SHP77 treated with DMSO at 0.1 percent for 48 hours (cell line): ENCODE measurements at regions not wholly inside any gene's neighbourhood (a gene's known extent, or its start where the extent isn't known, plus 50 kb on each side); places are given as distances from the start of the nearest gene placed in this dataset.

Source experiments
- DNase-seq: peaks from one replicate; lab custom pipeline; 2025; lab: John Stamatoyannopoulos, UW

DNA sequence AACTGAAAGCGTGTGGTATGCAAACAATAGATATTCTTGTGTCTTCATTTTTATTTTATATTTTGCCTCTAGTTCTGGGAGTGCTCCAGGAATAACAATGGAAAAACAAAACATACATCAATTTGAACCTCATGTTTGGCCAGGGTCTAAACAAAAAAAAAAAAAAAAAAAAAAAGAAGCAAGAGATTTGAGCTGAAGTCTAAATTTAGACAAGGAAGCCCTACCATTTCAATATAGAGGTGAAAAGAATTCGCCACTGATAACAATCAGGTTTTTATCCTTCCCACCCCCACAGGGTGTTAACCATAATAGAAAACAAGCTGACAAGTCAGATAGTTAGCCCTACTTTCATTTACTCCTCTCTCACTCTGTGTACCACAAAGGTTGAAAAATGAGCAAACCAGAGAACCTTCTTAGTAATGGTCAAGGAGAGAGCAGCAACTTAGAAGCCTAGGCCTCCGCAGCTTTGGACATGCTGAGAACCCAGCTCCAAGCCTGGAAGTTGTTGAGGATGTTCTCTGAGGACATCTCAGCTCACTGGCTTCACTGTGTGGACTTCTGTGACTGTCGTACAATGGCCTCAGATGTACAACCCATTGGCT lies 118.2 kb upstream of the HMHB1 start:
- DNase-seq: no peak

DNA sequence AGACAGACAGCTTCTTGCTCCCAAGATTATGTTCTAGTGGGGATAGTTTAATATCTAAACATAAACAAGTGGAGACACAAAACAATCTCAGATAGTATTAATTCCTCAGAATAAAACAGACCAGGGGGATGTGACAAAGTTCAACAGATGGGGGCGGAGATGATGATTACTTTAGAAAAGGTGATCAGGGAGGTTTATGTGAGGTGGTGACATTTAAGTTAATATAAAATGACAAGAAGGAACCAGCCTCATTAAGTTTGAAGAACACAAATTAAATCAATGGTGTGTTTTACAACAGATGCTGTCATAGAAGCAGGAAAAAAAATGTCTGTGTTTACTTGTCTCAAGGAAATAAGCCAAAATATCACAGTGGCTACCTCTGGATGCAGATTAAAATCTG lies 119.6 kb upstream of the HMHB1 start:
- DNase-seq: no peak

DNA sequence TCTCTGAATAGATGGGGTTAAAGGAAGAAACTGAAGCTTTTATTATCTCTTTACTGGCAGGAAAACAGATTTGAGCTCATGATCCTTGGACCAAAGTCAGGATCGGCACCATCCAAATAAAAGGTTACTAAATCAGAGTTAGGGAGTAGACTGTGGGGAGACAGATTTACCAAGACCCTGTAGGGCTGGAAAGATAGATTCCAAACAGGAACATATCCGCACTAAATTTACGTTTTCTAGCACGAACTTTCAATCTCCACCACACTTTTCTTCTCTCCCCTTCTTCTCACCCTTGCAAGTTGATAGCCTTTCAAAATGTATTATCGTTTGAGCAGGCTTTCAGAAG lies 120.0 kb upstream of the HMHB1 start:
- no peak for DNase-seq

DNA sequence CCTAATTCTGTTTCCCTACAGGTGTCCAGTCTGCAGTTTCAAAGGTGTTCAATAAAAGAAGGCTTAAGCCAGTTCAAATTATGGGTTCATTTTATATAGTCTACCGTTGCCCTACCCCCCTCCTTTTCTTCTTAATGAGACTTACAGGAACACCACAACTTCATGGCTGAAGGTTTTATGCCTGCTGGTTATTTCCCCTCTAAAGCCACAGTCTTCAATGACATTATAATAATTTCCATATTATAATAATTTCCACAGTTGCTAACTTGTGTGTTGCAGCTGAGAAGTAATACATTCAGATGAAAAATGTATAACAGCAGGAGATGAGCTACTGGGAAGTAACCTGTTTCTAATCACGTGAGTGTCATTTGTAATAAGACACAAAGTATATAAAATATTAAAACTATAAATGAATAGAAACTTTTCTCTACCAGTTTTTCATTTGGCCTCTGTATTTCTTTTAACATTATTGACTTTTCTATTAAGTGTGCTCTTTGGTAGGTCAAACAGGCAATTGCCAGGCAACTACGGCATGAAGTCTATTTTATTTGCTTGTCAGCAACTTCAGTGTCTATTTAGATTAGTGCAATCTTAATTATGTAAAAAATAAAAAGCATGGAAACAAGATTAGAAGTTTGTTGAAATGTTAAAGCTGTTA lies 120.5 kb upstream of the HMHB1 start:
- no peak for DNase-seq

DNA sequence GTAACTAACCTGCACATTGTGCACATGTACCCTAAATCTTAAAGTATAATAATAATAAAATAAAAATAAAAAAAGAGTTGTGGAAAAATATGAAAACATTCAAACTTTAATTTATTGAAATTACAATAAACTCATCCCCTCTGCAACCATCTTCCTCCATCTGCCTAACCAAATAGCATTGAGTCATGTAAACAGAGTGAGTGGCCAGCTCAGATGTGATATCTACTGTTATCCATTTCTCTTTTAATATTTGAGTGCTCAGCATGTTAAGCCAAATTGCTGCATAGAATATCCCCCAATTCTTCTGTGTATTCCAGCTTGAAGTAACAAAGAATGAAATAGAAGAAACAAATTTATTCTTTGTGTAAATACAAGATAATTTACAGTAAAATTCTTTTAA lies 124.4 kb upstream of the HMHB1 start:
- no peak for DNase-seq

DNA sequence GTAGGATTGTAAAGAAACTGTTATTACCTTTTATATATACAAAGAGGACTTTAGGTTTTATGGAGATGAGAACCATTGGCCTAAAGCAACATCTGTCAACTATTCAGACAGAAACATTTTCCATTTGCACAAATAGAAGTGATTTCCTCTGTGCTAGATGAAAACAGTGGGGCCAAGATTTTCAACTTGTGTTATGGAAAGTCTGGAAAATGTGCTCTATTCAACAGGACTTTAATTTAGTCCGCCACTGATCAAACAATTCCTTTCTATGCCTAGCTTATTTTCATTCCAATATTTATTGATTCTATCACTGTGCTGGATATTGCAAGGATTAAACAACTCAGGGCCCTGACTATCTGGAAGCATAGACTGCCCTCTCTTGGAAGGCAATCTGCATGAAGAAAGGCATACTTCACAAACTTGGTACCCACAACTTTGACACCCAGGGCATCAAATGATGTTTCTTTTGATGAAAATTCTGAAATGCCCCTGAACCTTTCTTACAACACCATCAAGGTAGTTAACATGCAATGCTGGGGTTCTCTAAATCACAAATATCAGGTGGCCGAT lies 126.6 kb upstream of the HMHB1 start:
- no peak for DNase-seq

DNA sequence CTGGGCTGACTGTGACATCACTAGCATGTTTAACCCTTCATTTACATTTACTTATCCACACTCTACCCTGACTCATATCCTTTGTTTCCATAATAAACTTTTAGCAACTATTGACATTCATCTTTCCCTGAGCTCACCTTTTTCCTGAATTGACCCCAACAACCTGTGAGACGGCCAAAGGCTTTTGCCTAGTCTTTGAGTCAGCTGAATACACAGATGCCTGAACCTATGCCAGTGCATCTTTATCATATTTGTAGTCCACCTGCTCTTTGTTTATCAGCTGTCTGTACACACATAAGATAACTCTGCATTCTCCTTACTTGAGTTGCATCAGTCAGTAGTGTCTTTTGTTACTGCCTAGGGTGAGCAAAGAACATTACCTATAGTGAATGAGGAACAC lies 128.5 kb upstream of the HMHB1 start:
- DNase-seq: peak; percentile 9

DNA sequence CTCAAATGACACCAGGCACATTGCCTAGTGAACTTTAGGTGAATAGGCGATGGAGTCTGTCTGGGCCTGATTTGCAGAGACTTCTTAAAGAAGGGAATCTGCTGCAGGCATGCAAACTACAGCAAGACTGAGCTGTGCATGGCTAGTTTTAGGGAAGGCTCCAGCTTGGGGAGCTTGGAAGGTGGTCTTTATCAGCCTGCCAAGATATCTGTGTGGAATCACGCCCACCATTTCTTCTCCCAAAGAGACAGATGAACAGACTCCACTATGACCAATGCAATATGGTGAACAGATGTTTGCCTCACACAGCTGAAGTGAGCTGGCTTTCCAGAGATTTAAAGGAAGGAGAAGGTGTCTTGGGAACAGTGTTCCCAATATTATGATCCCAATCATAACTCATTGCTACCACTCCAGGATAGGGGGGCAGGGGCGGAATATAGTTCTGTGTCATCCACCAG lies 129.0 kb upstream of the HMHB1 start:
- DNase-seq: no peak

DNA sequence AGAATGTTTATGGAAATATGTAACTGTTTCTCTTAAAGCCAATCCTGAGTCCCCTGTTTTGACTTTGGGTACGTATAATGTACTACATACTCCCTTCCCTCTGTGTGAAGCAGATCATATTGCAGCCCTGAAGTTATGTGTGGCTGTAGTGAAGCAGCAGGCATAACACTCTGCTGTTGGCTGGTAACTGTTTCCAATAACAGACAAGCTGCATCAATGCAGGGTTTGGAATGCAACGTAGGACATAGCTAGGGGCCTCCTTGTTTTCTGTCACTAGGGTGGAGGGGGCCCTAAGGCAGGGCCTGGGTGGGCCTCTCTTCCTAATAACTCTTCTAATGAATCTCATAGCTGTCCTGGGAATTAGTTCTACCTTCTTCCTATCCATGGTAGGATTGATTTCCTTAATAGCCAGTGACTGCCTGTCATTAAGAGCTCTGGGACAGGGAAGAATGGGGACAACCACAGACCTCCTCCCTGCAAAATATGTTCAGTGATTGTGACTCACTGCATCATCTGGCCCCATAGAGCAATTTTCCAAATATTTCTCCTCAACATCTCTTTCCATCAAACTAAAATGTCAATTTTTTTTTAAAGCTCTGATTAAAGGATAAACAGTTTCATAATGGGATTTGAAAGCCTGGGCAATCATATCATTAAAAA lies 129.6 kb upstream of the HMHB1 start:
- DNase-seq: no peak

DNA sequence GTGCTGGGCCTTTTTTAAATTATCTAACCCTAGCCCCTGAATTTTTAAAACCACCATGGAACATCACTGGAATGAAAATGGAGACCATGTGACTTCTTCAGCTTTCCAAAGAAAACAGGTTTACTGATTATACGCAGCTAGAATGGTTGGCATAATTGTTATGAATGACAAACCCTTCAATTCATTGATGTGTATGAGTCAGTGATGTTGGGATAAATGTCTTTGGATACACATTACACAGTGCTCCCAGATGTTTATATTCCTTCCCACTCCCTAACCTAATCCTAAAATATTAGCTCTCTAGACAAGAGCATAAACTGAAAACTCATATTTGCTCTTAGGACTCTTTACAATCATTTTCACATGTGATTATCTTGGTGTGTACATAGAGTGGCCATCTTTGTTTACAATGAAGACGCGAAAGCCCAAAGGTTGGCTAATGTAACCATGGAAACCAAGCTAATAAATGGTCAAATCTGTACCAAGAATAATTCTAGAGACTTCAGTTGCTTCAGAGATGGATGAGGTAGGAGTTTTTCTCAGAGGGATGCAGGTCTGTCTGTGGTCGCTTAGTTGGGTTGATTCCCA lies 131.2 kb upstream of the HMHB1 start:
- DNase-seq: no peak

DNA sequence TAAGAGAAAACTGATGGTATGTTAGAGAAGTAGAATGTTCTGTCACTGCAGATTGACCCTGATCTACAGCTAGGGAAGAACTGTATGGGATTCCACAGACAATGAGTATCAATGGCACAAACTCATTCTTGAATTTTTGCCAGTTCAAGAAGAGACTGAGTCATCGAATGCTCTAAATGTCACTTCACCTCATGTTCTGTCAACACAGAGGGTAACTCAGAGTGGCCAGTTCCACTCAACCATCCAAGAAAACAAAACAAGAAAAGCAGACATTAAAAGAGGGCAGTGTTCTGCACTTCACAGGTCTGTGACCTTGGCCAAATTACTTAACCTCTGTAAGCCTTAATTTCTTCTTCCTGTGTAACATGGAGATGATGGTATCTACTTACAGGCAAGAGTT lies 132.2 kb upstream of the HMHB1 start:
- DNase-seq: peak; percentile 57

DNA sequence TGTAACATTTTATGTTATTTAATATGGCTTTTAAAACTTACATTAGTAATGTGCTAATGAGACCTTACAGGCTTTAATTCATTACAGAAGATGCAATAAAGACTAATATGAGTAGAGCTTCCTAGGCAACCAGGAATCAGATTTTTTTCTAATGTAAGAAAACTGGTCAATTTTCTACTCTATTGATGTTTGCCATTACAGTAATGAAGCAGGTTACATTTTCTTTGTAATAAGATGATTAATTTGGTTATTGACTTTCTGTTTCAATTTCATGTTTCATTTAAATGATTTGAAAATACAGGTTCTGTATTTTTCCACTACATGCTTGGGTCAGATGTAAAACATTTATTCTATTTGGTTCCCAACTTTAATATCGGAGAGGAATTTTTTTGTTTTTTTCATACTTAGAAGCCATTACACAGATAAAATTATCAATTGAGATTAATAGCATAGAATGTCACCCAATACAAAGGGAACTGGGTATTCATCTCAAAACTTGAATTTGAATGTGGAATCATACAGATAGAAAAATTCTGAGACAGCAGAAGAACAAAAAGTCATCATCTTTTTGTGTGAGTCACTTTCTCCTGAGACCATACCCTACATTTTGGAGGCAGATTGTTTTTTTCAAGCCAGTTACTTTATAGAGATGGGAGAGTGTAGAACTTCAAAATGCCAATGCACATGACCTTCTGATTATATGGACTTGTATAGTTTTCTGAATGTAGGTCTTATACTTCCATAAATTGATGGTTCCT lies 133.6 kb upstream of the HMHB1 start:
- no peak for DNase-seq

DNA sequence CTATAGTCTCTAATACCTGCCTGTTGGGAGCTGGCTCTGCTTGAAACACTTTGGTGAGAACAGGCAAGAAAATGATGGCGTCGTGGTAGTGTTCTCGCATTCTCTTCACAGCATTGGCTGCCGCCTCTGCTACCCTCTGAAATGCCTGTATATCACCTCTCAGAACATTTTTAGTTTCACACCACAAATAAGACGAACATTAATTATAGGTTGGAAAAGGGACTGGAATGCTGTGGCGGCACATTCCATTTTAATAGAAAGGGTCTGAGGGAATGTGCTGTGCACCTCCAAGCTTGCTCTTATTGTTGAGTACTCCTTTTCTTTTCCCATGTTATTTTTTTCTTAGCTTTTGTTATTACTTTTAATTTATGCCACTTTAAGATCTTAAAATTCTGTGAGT lies 134.6 kb upstream of the HMHB1 start:
- no peak for DNase-seq

DNA sequence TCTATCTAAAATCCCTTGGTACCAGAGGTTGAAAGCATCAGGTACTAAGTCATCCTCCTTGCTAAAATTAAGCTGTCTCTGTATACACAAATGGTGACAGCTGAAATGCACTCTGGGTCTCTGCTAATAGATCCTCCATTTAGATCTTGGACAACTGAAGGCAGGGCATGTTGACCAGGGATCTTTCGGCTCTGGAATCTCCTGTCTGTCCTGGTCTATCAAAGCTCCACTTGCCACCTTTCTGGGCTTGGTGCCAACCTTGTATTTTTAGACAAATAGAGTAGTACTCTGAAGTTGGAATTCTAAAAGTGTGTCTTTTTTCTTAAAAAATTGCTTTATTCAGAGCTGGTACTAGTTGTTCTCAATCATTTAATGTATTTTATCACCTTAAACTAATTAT lies 135.2 kb upstream of the HMHB1 start:
- peak; percentile 56 for DNase-seq

DNA sequence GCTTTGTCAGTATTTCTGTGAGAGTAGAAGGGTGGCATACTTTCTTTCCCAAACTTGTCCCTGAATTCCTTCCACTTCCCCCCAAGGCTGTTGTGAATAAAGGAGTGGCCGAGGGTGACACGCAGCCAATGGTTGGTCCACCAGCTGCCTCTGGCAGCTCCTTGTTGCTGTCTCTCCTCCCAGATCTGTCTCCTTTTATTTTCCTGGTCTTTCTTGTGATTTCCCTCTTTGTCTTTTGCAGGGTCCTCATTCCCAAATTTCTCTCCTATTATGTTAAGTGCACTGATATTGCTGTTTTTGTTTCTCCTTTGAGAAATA lies 137.5 kb upstream of the HMHB1 start:
- DNase-seq: no peak

DNA sequence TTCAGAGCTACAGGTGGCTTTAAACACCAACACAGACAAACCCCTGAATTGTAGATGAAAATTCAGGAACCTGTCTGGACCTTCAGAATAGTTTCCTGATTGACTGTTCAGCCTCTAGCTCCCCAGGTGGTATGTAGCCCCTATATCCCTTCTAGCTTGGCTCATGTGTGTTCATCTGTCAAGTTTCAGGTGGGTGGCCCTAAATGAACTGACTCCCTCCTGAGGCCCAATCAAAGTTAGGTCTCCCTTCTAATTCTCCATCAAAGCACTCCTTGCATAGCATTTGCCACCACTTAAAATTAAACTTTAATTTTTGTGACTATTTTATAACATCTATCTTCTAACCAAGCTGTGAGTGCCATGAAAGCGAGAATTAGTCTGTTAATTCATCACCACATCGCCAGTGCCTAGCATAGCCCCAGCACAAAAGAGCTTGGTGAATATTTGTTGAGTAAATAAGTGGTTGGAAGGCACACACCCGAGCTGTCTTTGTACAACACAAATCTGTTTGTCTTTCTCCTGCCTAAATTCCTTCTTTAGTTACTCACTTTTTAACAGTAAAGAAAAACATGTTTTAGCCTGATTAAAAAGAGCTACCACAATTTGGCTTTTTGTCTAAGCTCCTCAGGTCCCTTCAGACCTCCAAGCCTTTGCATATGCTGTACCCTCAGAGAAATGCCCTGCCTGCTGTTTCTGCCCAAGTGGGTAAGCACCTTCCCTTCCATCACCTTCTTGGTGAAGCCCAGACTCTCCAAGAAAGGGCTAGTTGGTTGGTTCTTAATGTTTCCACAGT lies 138.1 kb upstream of the HMHB1 start:
- peak; percentile 8 for DNase-seq

DNA sequence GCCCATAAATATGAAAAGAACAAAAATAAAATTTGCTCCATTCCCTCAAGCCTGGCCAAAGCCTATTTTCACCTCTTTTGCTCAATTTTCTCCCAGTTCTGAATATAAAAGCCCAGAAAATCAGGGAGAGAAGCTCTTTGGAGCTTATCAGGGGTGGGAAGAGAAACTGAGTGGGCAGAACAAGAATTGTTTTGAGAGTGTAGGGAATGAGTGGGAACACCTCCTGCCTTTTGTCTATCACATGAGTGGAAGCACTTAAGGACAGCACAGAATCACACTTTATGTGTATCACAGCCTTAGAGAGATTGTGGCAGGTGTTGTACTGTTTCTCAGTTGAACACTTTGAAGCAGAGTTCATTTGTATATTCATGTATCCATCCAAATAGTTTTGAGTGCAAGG lies 139.2 kb upstream of the HMHB1 start:
- DNase-seq: no peak

DNA sequence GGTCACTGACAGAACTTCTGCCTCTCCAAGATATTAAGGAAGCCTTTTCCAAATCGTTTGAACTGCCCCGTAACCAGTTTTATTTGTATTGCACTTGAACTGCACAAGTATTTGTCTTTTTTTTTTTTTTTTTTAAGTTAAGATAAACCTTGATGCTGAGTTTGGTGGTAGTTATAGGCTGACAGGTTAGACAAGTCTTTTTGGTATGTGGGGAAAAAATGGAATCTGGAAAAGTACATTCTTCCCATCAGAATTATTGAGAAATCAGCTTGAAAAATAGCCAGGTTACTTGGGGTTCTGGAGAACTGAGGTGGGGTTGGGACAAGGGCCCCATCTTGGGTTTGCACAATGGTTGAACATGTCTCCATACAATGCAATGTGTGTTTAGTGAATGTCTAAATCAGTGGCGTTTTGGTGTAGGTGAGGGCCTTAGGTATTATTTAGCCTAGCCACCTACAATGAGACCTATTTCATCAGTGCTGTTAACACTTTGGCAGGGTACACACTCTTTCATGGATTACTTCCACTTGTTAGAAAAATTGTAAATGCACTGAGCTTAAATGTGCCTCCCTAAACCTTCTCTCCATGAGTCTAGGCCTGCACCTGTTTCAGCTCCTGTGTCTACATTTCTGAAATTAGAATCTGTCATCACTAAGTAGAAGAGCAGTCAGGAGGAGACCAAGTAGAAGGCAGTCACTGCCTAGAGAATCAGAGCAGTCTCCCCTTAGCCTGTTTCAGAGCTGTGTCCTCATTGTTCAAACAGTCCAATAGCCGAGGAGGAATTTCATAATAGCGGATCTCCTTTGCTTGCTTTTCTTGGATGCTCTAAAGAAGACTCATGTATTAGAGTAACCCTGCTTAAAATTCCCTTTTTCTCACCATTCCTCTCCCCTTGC lies 140.0 kb upstream of the HMHB1 start:
- no peak for DNase-seq

DNA sequence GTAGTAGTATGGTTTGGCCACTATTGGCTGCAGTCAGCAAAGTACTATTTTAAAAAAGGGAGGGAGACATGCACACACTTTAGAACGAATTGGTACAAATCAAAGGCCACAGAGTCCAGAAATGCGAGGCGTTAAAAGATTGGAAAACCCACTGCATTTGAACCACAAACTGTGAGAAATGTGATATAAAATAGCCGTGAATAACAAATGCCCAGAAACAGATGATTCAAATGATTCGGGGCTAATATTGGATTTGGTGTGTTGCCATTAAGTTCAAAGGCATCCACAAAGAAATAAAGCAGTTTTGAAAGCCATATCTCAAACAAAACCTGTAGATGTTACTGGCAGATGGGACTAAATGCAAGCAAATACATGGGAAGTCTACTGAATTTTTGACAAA lies 140.9 kb upstream of the HMHB1 start:
- no peak for DNase-seq

DNA sequence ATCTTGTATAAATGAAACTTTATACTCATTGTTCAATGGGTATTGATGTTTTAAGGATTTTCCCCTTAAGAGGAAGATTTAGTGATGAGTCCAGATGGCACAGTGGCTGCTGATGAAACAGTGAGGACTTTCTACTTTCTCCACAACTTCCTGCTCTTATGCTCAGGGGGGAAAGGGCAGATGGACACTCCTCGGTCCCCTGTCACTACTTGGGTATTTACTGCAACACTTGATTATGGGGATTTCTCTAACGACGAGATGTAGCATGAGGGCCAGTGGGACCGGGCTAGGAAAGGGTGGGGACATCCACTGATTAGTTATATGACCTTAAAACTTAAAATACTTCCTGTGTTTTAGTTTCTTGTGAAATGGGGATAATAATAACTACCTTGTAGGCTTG lies 146.1 kb upstream of the HMHB1 start:
- no peak for DNase-seq

DNA sequence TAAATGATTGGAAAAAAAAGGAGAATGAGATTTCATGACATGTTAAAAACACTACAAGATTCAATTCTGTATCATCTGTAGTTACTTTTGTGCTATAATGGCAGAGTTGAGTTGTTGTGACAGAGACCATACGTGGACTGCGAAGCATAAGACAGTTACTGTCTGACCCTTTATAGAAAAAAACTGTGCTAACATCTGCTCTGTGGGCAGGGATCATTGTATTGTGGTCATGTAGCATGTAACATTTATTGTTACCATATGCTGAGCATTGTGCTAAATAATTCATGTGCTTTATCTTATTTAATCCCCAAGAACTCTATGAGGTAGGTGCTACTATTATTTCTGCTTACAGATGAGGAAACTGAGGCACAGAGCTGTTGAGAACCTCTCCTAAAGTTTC lies 147.3 kb upstream of the HMHB1 start:
- DNase-seq: no peak
